Neuronal stem cell (in vitro differentiated cells): ENCODE measurements at regions not wholly inside any gene's neighbourhood (a gene's known extent, or its start where the extent isn't known, plus 50 kb on each side); places are given as distances from the start of the nearest gene placed in this dataset.
"Not testable (repeated sequence)": the region's sequence is repeated elsewhere in the genome, so short reads cannot be mapped to it uniquely, and the experiment has no call there.

Source experiments
- DNase-seq: peaks from one replicate; pipeline ENCODE4 v3.0.0-alpha.2; 2013; ENCODE audit warnings: low spot score
- H2AFZ ChIP-seq: one replicate; pipeline ENCODE4 v1.6.1; 2013; ENCODE audit warnings: mild to moderate bottlenecking, low read length, inconsistent platforms
- H2AK5ac ChIP-seq: 2 replicates; pipeline ENCODE4 v1.6.1; 2013; ENCODE audit warnings: low read depth, mild to moderate bottlenecking, inconsistent platforms, low read length, moderate library complexity, mixed read lengths
- H2BK120ac ChIP-seq: 2 replicates; pipeline ENCODE4 v1.6.1; 2013; ENCODE audit warnings: low read depth, mild to moderate bottlenecking, inconsistent platforms, low read length, moderate library complexity, mixed read lengths
- H2BK12ac ChIP-seq: one replicate; pipeline ENCODE4 v1.6.1; 2013; ENCODE audit warnings: low read length, inconsistent platforms
- H2BK15ac ChIP-seq: 2 replicates; pipeline ENCODE4 v1.6.1; 2013; ENCODE audit warnings: mild to moderate bottlenecking, low read length, inconsistent platforms, mixed read lengths
- H2BK5ac ChIP-seq: one replicate; pipeline ENCODE4 v1.6.1; 2013; ENCODE audit warnings: inconsistent platforms, mild to moderate bottlenecking, low read length, moderate library complexity
- H3K14ac ChIP-seq: one replicate; pipeline ENCODE4 v1.6.1; 2013; ENCODE audit warnings: low read length, inconsistent platforms
- H3K18ac ChIP-seq: 2 replicates; pipeline ENCODE4 v1.6.1; 2013; ENCODE audit warnings: low read length, inconsistent platforms
- H3K23ac ChIP-seq: 2 replicates; pipeline ENCODE4 v1.6.1; 2013; ENCODE audit warnings: low read depth, mild to moderate bottlenecking, mixed read lengths, low read length, inconsistent platforms; ENCODE audit not compliant: poor library complexity
- H3K27ac ChIP-seq: replicated peaks from 3 replicates; pipeline ENCODE4 v1.5.1; 2013; ENCODE audit warnings: low read length, inconsistent platforms
- H3K27me3 ChIP-seq, 3 experiments: 2 replicates each; pipeline ENCODE4 v1.6.1; 2013; ENCODE audit warnings: low read length in 3 of 3, mild to moderate bottlenecking in 2 of 3, inconsistent platforms in 1 of 3, low read depth in 1 of 3, mixed read lengths in 1 of 3, moderate library complexity in 1 of 3; ENCODE audit not compliant: control insufficient read depth in 3 of 3, insufficient read depth in 3 of 3
- H3K36me3 ChIP-seq, 2 donors: replicated peaks in 1 of 2; 2 replicates each; pipeline ENCODE4 v1.6.1; 2013; ENCODE audit warnings: low read length in 2 of 2; ENCODE audit not compliant: control insufficient read depth in 2 of 2, insufficient read depth in 2 of 2
- H3K4ac ChIP-seq: 2 replicates; pipeline ENCODE4 v1.6.1; 2013; ENCODE audit warnings: inconsistent platforms, mild to moderate bottlenecking, low read length, moderate library complexity
- H3K4me1 ChIP-seq, 2 donors: 1 replicate in 1 of 2; 2 replicates in 1 of 2; pipeline ENCODE4 v1.6.1; 2013; ENCODE audit warnings: low read length in 2 of 2, low read depth in 1 of 2; ENCODE audit not compliant: control insufficient read depth in 2 of 2, insufficient read depth in 1 of 2
- H3K4me2 ChIP-seq: one replicate; pipeline ENCODE4 v1.6.1; 2013; ENCODE audit warnings: mild to moderate bottlenecking, low read length, inconsistent platforms; ENCODE audit not compliant: insufficient read depth, poor library complexity, severe bottlenecking
- H3K4me3 ChIP-seq, 2 donors: 2 replicates each; pipeline ENCODE4 v1.5.1; 2013; ENCODE audit warnings: low read length in 2 of 2, mild to moderate bottlenecking in 2 of 2, inconsistent platforms in 1 of 2, moderate library complexity in 1 of 2
- H3K79me1 ChIP-seq: one replicate; pipeline ENCODE4 v1.6.1; 2013; ENCODE audit warnings: low read depth, mild to moderate bottlenecking, inconsistent platforms, low read length, moderate library complexity
- H3K9ac ChIP-seq: one replicate; pipeline ENCODE4 v1.6.1; 2013; ENCODE audit warnings: mild to moderate bottlenecking, low read depth, low read length, inconsistent platforms; ENCODE audit not compliant: poor library complexity
- H3K9me3 ChIP-seq, 2 donors: replicated peaks in 1 of 2; 2 replicates each; pipeline versions ENCODE3 to v1.6.1; 2013; ENCODE audit warnings: low read length in 2 of 2, mild to moderate bottlenecking in 2 of 2, inconsistent platforms in 1 of 2, low read depth in 1 of 2, mixed read lengths in 1 of 2, moderate library complexity in 1 of 2; ENCODE audit not compliant: control insufficient read depth in 2 of 2, insufficient read depth in 1 of 2
- H4K8ac ChIP-seq: one replicate; pipeline ENCODE4 v1.6.1; 2013; ENCODE audit warnings: low read depth, mild to moderate bottlenecking, inconsistent platforms, low read length, moderate library complexity
- H4K91ac ChIP-seq: one replicate; pipeline ENCODE4 v1.6.1; 2013; ENCODE audit warnings: low read length, low read depth, mild to moderate bottlenecking, inconsistent platforms; ENCODE audit not compliant: poor library complexity
- WGBS, 2 donors: extraction: QIAGEN DNeasy Blood & Tissue Kit; methylation state at CpG; one replicate each; pipeline ENCODE4 v1.1.7; 2013; ENCODE audit warnings: missing lambda C conversion rate in 2 of 2, mixed read lengths in 1 of 2; ENCODE audit not compliant: insufficient read length in 2 of 2, insufficient replicate concordance in 1 of 2; ENCODE audit errors: extremely low coverage in 2 of 2; 5-methylcytosine and 5-hydroxymethylcytosine counted together

- H3K27me3 ChIP-seq, H2AFZ ChIP-seq, H3K9me3 ChIP-seq, H3K14ac ChIP-seq, H3K27ac ChIP-seq, H3K18ac ChIP-seq, H3K9ac ChIP-seq, H2BK5ac ChIP-seq, H3K4ac ChIP-seq, H3K79me1 ChIP-seq, H3K4me3 ChIP-seq, H2BK15ac ChIP-seq, H2BK12ac ChIP-seq, H3K23ac ChIP-seq, H4K8ac ChIP-seq, DNase-seq, H2AK5ac ChIP-seq, H3K4me1 ChIP-seq, H3K4me2 ChIP-seq, H2BK120ac ChIP-seq, H3K36me3 ChIP-seq, H4K91ac ChIP-seq: not testable (repeated sequence)
- no CpG with 5 or more reads among the region's 14 CpGs for WGBS, 2 donors
These were observed 154.2 kb downstream of the NPIPB11 start for GRCh38 chr16:29252311-29252710.

DNA sequence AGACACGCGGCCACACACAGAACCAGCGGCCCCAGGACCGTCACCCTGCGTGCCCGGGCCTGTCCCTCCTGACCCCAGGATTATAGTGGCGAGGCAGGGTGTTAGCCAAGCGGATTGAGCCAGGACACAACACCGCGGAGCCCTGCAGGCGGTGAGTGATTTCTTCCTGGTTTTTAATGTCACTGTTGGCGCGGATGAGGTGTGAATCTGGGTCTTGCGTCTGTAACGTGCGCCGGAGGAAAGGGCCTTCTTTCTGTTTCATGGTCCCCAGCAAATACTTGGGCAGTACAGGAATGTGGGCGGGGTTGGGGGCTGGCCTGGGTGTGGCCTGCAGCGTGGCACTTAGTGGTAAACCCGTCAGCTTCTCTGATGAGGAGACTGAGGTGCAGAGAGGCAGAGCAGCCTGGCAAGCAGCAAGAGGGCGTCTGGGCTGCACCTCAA lies 154.9 kb downstream of the NPIPB11 start:
- H4K8ac ChIP-seq, H2AFZ ChIP-seq, H3K23ac ChIP-seq, H3K27ac ChIP-seq, H2BK15ac ChIP-seq, H3K4me1 ChIP-seq, H3K9me3 ChIP-seq, DNase-seq, H4K91ac ChIP-seq, H3K79me1 ChIP-seq, H3K4me3 ChIP-seq, H3K4ac ChIP-seq, H3K4me2 ChIP-seq, H3K9ac ChIP-seq, H3K14ac ChIP-seq, H2AK5ac ChIP-seq, H3K27me3 ChIP-seq, H2BK12ac ChIP-seq, H2BK120ac ChIP-seq, H3K18ac ChIP-seq, H2BK5ac ChIP-seq, H3K36me3 ChIP-seq: not testable (repeated sequence)
- no CpG with 5 or more reads among the region's 21 CpGs for WGBS, 2 donors

GRCh38 chr16:29250923-29251434 lies 155.5 kb downstream of the NPIPB11 start:
- H3K4ac ChIP-seq, H3K9me3 ChIP-seq, H4K91ac ChIP-seq, H3K18ac ChIP-seq, H2BK12ac ChIP-seq, H2AFZ ChIP-seq, H2BK15ac ChIP-seq, DNase-seq, H2AK5ac ChIP-seq, H3K27me3 ChIP-seq, H2BK5ac ChIP-seq, H3K14ac ChIP-seq, H3K4me2 ChIP-seq, H3K4me3 ChIP-seq, H3K36me3 ChIP-seq, H3K79me1 ChIP-seq, H2BK120ac ChIP-seq, H3K23ac ChIP-seq, H3K9ac ChIP-seq, H3K27ac ChIP-seq, H3K4me1 ChIP-seq, H4K8ac ChIP-seq: not testable (repeated sequence)
- no CpG with 5 or more reads among the region's 19 CpGs for WGBS, 2 donors

DNA sequence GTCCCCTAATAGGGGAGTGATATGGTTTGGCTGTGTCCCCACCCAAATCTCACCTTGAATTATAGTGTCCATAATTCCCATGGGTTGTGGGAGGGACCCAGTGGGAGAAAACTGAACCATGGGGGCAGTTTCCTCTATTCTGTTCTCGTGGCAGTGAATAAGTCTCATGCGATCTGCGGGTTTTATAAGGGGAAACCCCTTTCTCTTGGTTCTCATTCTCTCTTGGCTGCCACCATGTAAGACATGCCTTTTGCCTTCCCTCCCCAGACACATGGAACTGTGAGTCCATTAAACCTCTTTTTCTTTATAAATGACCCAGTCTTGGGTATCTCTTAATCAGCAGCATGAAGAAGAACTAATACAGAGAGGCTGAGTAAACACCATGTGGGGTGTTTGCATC lies 156.0 kb downstream of the NPIPB11 start:
- not testable (repeated sequence) for H3K4me3 ChIP-seq, H2BK120ac ChIP-seq, H3K27ac ChIP-seq, H2AK5ac ChIP-seq, H3K79me1 ChIP-seq, H2BK5ac ChIP-seq, DNase-seq, H3K4ac ChIP-seq, H3K14ac ChIP-seq, H3K18ac ChIP-seq, H2BK15ac ChIP-seq, H2AFZ ChIP-seq, H3K4me1 ChIP-seq, H3K23ac ChIP-seq, H3K27me3 ChIP-seq, H3K36me3 ChIP-seq, H3K4me2 ChIP-seq, H4K91ac ChIP-seq, H4K8ac ChIP-seq, H2BK12ac ChIP-seq, H3K9ac ChIP-seq, H3K9me3 ChIP-seq
- WGBS, 2 donors, result no CpG with 5 or more reads among the region's 3 CpGs
